Chondrocyte (in vitro differentiated cells): ENCODE measurements at regions not wholly inside any gene's neighbourhood (a gene's known extent, or its start where the extent isn't known, plus 50 kb on each side); places are given as distances from the start of the nearest gene placed in this dataset.

ENCODE experiments used
- DNase-seq: peaks from one replicate; pipeline ENCODE4 v3.0.0; 2021; ENCODE audit warnings: mixed read lengths, low spot score
- H3K27ac Mint-ChIP-seq: one replicate; pipeline ENCODE4 v1.8.0; 2021; ENCODE audit warnings: mild to moderate bottlenecking, moderate library complexity, mixed read lengths; ENCODE audit not compliant: unreplicated experiment
- H3K27me3 Mint-ChIP-seq: 2 replicates; pipeline ENCODE4 v1.8.0; 2021; ENCODE audit warnings: low read depth, mixed read lengths
- H3K36me3 Mint-ChIP-seq: 2 replicates; pipeline ENCODE4 v1.8.0; 2021; ENCODE audit warnings: low read depth, mixed read lengths
- H3K4me1 Mint-ChIP-seq: 2 replicates; pipeline ENCODE4 v1.8.0; 2021; ENCODE audit warnings: low read depth, mild to moderate bottlenecking, mixed read lengths
- H3K4me3 Mint-ChIP-seq: one replicate; pipeline ENCODE4 v1.8.0; 2021; ENCODE audit warnings: mild to moderate bottlenecking, moderate library complexity, mixed read lengths; ENCODE audit not compliant: unreplicated experiment
- H3K9me3 Mint-ChIP-seq: 2 replicates; pipeline ENCODE4 v1.8.0; 2021; ENCODE audit warnings: low read depth, mixed read lengths
- TF ChIP-seq, protein P1 (sequence below): fragments of 200-600 bp; sonication (generic); IDR thresholded peaks from 2 replicates; pipeline ENCODE4 v1.5.0; 2021; ENCODE audit warnings: antibody characterized with exemption, mild to moderate bottlenecking, moderate library complexity

DNA sequence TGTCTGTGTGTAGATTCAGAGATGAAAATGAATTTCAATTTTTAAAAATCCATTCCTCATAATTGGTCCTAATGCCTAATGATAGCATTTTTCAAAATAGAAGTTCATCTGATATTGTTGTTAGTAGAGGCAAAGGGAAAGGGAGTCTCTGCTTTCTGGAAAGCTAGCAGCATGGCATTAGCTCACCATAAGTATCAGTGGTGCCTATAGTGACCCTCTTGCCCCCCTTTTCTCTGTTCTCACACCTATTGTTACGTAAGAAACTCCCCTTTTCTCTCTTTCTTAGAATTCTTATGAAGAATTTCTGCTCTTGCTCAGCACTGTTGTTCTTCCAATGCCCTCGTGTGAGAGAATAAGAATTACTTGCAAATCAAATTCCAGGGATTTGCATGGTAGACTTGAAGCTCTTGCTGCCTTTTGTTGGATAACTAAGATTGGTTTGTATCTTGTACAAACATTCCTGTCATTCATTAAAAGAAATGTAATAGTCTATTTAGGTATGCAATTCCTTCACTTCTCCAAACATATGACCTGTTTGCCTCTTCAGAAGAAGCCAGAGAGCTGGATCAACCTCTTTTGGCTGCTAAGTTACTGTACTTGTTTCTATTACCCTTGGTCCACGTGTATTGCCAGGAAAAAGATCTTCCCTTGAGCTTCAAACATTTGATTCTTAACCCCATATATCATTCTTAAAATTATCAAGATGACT, 69.2 kb upstream of the MAGI3 start:
- Mint-ChIP-seq H3K27me3 (no peaks in the 10 kb centered on the region), H3K9me3 (no peaks in the 10 kb centered on the region), H3K4me1 (no peaks in the 10 kb centered on the region), H3K27ac (no peak overlapping the region), H3K36me3 (no peaks in the 10 kb centered on the region), H3K4me3 (no peak overlapping the region)
- DNase-seq: no peak
- TF ChIP-seq, protein P1, sequence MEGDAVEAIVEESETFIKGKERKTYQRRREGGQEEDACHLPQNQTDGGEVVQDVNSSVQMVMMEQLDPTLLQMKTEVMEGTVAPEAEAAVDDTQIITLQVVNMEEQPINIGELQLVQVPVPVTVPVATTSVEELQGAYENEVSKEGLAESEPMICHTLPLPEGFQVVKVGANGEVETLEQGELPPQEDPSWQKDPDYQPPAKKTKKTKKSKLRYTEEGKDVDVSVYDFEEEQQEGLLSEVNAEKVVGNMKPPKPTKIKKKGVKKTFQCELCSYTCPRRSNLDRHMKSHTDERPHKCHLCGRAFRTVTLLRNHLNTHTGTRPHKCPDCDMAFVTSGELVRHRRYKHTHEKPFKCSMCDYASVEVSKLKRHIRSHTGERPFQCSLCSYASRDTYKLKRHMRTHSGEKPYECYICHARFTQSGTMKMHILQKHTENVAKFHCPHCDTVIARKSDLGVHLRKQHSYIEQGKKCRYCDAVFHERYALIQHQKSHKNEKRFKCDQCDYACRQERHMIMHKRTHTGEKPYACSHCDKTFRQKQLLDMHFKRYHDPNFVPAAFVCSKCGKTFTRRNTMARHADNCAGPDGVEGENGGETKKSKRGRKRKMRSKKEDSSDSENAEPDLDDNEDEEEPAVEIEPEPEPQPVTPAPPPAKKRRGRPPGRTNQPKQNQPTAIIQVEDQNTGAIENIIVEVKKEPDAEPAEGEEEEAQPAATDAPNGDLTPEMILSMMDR: no peak

DNA sequence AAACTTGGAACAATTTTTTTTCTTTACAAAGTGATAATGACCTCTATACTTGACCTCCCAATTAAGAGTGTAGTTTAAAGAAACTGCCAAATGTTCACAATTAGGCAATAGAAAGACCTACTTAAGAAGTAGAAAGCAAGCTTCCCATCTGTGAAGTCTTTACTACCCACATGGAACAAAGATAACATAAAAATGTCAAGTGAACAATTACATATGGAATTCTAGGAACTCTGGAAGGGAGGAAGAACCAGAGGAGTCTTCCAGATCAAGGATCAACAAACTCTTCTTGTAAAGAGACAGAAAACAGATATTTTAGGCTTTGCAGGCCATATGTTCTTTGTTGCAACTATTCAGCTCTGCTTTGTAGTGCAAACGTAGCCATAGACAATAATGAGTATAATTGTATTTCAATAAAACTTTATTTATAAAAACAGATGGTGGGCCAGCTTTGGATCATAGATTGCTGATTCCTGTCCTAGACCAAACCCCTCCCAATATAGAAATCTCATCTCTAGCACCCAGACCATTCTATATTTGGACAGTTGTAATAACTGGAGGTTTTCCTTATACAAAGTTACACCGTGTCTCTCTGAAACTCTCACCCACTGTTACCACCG, 68.4 kb upstream of the MAGI3 start:
- Mint-ChIP-seq H3K27ac (no peak overlapping the region), H3K4me1 (no peaks in the 10 kb centered on the region), H3K36me3 (no peaks in the 10 kb centered on the region), H3K4me3 (no peak overlapping the region), H3K9me3 (no peaks in the 10 kb centered on the region), H3K27me3 (no peaks in the 10 kb centered on the region)
- no peak for DNase-seq
- TF ChIP-seq, protein P1: no peak

DNA sequence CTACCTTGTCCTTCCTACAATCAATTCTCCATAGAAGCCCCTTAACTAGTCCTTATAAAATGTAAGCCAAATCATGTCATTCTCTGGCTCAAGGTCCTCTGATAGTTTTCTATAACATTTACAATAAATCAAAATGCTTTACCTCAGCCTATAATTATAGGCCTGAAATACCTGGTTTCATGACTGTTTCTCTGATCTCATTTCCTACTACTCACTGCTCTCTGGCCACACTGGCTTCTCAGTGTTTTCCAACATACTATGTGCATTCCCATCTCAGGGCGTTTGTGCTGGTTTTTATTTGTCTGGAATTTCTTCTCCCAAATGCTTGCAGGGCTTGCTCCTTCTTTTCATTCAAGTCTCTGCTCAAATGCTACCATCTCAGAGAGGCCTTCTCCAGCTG, 67.9 kb upstream of the MAGI3 start:
- Mint-ChIP-seq H3K4me3 (no peak overlapping the region), H3K36me3 (no peaks in the 10 kb centered on the region), H3K9me3 (no peaks in the 10 kb centered on the region), H3K27ac (no peak overlapping the region), H3K27me3 (no peaks in the 10 kb centered on the region), H3K4me1 (no peaks in the 10 kb centered on the region)
- TF ChIP-seq, protein P1: no peak
- no peak for DNase-seq

DNA sequence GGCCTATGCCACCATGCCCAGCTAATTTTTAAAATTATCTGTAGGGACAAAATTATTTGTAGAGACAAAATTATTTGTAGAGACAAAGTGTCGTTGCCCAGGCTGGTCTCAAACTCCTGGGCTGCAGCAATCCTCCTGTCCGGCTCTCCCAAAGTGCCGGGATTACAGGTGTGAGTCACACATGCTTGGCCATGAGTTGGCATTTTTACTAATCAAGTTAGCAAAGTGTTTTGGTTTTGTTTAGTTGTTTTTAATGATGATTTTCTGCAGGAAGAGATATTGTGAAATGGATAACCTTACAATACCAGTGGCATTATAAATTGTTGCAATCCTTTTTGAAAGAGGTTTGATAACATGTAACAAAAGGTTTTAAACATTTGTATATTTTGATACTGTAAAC, 65.3 kb upstream of the MAGI3 start:
- Mint-ChIP-seq H3K9me3 (peaks cover 2% of the 10 kb centered on the region), H3K27me3 (no peaks in the 10 kb centered on the region), H3K27ac (no peak overlapping the region), H3K4me3 (no peak overlapping the region), H3K4me1 (no peaks in the 10 kb centered on the region), H3K36me3 (no peaks in the 10 kb centered on the region)
- TF ChIP-seq, protein P1: no peak
- DNase-seq: no peak

DNA sequence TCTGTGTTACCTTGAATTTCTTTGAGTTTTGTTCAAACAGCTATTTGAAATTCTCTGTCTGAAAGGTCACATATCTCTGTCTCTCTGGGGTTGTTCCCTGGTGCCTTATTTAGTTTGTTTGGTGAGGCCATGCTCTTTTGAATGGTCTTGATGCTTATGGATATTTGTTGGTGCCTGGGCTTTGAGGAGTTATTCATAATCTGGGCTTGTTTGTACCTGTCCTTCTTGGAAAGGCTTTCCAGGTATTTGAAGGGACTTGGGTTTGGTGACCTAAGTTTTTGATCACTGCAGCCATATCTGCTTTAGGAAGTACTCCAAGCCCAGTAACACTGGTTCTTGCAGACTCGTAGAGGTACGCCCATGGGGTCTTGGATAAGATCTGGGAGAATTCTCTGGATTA, 63.3 kb upstream of the MAGI3 start:
- no peaks in the 10 kb centered on the region for H3K27me3 Mint-ChIP-seq
- TF ChIP-seq, protein P1: no peak
- no peak overlapping the region for H3K4me3 Mint-ChIP-seq
- H3K36me3 Mint-ChIP-seq: no peaks in the 10 kb centered on the region
- no peak overlapping the region for H3K27ac Mint-ChIP-seq
- H3K4me1 Mint-ChIP-seq: no peaks in the 10 kb centered on the region
- H3K9me3 Mint-ChIP-seq: peaks cover 2% of the 10 kb centered on the region
- no peak for DNase-seq
